Endothelial cell of umbilical vein (primary cell): ENCODE measurements at regions not wholly inside any gene's neighbourhood (a gene's known extent, or its start where the extent isn't known, plus 50 kb on each side); places are given as distances from the start of the nearest gene placed in this dataset.

Source experiments
- CTCF ChIP-seq, 2 donors: IDR thresholded peaks; 1 replicate in 1 of 2; 2 replicates in 1 of 2; pipeline ENCODE4 v1.5.1; 2011; ENCODE audit warnings: low read length in 2 of 2, mild to moderate bottlenecking in 2 of 2, moderate library complexity in 2 of 2, control low read depth in 1 of 2, inconsistent platforms in 1 of 2, low read depth in 1 of 2; ENCODE audit not compliant: insufficient read depth in 1 of 2; ENCODE audit errors: extremely low read depth in 1 of 2
- EZH2 ChIP-seq: IDR thresholded peaks from 2 replicates; pipeline ENCODE4 v1.6.1; 2012; ENCODE audit warnings: borderline replicate concordance, low read depth, mild to moderate bottlenecking, moderate library complexity, low read length, inconsistent platforms; ENCODE audit not compliant: severe bottlenecking
- FOS ChIP-seq: IDR thresholded peaks from 2 replicates; pipeline ENCODE4 v1.6.1; 2011; ENCODE audit warnings: mild to moderate bottlenecking, low read length, moderate library complexity, borderline replicate concordance; ENCODE audit not compliant: insufficient read depth
- GATA2 ChIP-seq: IDR thresholded peaks from 2 replicates; pipeline ENCODE4 v1.7.0; 2011; ENCODE audit warnings: low read depth, mild to moderate bottlenecking, moderate library complexity, mixed read lengths, low read length; ENCODE audit not compliant: insufficient read length, insufficient read depth
- JUN ChIP-seq: IDR thresholded peaks from 2 replicates; pipeline ENCODE4 v1.6.1; 2011; ENCODE audit warnings: borderline replicate concordance, low read depth; ENCODE audit not compliant: insufficient read length, insufficient read depth
- MAX ChIP-seq: IDR thresholded peaks from 2 replicates; pipeline ENCODE4 v1.6.1; 2011; ENCODE audit not compliant: insufficient read depth, insufficient read length
- MYC ChIP-seq: IDR thresholded peaks from one replicate; pipeline ENCODE4 v1.6.1; 2011; ENCODE audit warnings: mild to moderate bottlenecking, low read depth, low read length
- POLR2A ChIP-seq: IDR thresholded peaks from 2 replicates; pipeline ENCODE4 v1.6.1; 2012; ENCODE audit warnings: low read depth, mild to moderate bottlenecking, control low read depth, low read length
- POLR2AphosphoS5 ChIP-seq: IDR thresholded peaks from 2 replicates; pipeline ENCODE4 v1.6.1; 2012; ENCODE audit warnings: low read depth, mild to moderate bottlenecking, control low read depth, low read length, moderate library complexity; ENCODE audit not compliant: insufficient read depth

GRCh38 chr3:76723366-76723765 lies 316.5 kb upstream of the ROBO2 start:
- TF ChIP-seq CTCF (IDR thresholded peaks at IDR 0.05; ENCODE audit: extremely low read depth in 1 of 2, insufficient read depth in 1 of 2, low read depth in 1 of 2, low read length in 2 of 2) (no peak), POLR2AphosphoS5 (no peak), POLR2A (no peak), GATA2 (no peak), EZH2 (no peak), JUN (no peak), MYC (no peak), MAX (no peak), FOS (no peak)
